ENCODE measurements at regions not wholly inside any gene's neighbourhood (a gene's known extent, or its start where the extent isn't known, plus 50 kb on each side); places are given as distances from the start of the nearest gene placed in this dataset.

- no peak for DNase-seq
Measured at GRCh38 chr14:59081720-59082119, 106.7 kb upstream of the DAAM1 start.

DNA sequence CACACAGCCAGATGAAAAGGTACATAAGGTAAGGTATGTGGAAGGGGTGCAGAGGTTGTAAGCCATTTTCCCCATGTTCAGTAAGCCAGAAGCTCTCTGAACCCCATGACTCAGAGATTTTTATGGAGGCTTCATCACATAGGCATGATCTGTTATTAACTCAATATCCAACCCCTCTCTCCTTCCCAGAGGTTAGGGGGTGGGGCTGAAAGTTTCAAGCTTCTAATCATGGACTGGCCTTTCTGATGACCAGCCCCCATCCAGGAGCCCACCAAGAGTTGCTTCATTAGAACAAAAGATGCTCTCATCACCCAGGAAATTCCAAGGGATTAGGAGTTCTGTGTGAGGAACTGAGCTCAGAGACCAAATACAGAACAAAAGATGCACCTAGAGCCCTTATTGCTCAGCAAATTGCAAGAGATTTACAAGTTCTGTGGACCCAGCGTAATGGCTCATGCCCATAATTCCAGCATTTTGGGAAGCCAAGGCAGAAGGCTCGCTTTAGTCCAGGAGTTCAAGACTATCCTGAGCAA lies 103.2 kb upstream of the DAAM1 start:
- no peak for DNase-seq

GRCh38 chr14:59086241-59086882 lies 102.1 kb upstream of the DAAM1 start:
- no peak for DNase-seq

GRCh38 chr14:59087240-59087639 lies 101.2 kb upstream of the DAAM1 start:
- no peak for DNase-seq

GRCh38 chr14:59087711-59088110 lies 100.8 kb upstream of the DAAM1 start:
- DNase-seq: no peak

- DNase-seq: no peak
Measured at GRCh38 chr14:59090572-59090971, 97.9 kb upstream of the DAAM1 start.

DNA sequence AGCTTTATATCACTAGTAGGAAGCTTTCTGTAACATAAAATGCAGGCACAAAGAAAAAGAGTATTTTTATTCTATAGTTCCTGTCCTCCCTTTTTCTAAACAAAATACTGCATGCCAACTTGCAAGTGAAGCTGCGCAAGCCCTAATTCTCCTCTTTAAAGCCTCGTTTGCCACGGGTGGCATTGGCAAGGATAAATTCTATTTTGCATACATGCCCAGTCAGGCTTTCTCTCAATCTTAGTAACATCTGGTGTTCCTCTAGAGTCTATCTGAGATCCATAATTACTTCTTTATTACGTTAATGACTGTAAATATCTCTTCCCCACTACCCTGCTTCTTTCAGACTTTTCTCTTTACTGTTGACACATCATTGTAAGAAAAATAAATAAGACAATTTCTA lies 97.1 kb upstream of the DAAM1 start:
- no peak for DNase-seq

DNA sequence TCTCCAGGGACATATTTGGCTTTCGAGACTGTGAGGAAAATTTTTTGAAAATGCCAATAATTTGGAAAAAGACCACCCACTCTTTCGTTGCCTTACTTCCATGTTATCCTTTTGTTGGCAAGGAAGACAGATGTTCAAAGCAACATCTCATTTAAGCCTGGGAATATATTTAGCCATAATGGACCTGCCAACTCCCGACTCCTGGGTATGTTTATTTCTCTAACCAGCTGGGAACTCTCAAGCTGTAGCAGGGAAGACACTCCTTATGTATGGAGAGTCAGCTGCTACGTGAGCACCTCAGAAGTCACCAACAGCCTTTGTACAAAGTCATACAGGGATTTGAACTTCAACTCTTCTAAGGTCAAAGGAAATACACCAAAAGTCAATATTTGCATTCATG lies 96.5 kb upstream of the DAAM1 start:
- DNase-seq: no peak

- DNase-seq: no peak
Measured at GRCh38 chr14:59093902-59094301, 94.6 kb upstream of the DAAM1 start.

DNA sequence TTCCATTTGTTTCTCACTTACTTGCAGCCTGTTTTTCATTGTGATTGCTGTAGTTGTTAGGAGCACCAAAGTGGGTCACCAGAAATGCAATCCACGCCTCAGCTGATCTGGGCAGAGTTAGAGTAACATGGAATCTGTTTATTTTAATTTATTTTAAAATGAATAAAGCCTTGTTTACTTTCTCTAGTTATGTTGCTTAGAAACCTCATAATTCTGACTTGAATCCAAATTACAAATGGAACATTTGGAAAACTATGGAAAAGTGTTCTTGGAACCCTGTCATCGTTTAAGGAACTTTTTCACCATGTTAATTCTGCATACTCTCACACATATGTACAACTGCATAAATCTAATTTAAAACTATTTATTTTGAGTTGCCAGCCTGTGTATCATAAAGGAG lies 92.2 kb upstream of the DAAM1 start:
- no peak for DNase-seq

DNA sequence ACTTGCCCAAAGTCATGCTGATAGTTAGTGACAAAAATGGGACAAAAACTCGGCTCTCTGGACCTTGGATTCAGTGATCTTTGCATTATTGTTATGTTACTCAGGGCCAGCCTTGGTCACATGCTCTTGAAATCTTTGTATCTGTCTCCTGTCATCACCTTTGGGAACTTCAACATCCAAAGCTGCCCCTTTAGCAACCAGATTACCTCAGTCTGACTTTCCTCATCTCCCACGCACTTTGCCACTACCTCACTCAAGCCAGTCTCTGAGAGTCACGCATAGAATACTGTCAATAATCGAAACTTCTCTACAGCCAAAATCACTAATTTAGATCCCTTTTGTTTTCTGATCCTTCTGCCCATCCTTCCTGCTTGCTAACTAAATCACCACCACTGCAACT lies 90.8 kb upstream of the DAAM1 start:
- no peak for DNase-seq

- no peak for DNase-seq
Measured at GRCh38 chr14:59098377-59098776, 90.1 kb upstream of the DAAM1 start.

DNA sequence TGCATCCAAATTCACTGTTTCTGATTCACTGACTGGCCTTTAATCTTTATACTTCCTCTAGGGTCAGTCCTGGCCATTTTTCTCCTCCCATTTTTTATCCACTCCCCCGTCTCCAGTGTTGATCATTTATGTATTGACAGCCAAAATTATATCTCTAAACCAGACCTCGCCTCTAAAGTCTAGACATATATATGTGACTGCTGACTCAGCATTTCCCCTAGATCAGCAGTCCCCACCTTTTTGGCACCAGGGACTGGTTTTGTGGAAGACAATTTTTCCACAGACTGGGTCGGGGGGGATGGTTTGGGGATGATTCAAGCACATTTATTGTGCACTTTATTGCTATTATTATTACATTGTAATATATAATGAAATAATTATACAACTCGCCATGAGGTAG lies 88.3 kb upstream of the DAAM1 start:
- DNase-seq: no peak

GRCh38 chr14:59101476-59101875 lies 87.0 kb upstream of the DAAM1 start:
- no peak for DNase-seq

- DNase-seq: no peak
Measured at GRCh38 chr14:59103396-59103795, 85.1 kb upstream of the DAAM1 start.

GRCh38 chr14:59107819-59108218 lies 80.6 kb upstream of the DAAM1 start:
- DNase-seq: no peak

GRCh38 chr14:59116984-59117415 lies 71.5 kb upstream of the DAAM1 start:
- no peak for DNase-seq

- DNase-seq: no peak
Measured at GRCh38 chr14:59117754-59118528, 70.5 kb upstream of the DAAM1 start.

- DNase-seq: no peak
Measured at GRCh38 chr14:59120921-59121320, 67.5 kb upstream of the DAAM1 start.

- DNase-seq: no peak
Measured at GRCh38 chr14:59123531-59123930, 64.9 kb upstream of the DAAM1 start.

- no peak for DNase-seq
Measured at GRCh38 chr14:59123975-59124374, 64.5 kb upstream of the DAAM1 start.

GRCh38 chr14:59125156-59125555 lies 63.3 kb upstream of the DAAM1 start:
- DNase-seq: no peak

DNA sequence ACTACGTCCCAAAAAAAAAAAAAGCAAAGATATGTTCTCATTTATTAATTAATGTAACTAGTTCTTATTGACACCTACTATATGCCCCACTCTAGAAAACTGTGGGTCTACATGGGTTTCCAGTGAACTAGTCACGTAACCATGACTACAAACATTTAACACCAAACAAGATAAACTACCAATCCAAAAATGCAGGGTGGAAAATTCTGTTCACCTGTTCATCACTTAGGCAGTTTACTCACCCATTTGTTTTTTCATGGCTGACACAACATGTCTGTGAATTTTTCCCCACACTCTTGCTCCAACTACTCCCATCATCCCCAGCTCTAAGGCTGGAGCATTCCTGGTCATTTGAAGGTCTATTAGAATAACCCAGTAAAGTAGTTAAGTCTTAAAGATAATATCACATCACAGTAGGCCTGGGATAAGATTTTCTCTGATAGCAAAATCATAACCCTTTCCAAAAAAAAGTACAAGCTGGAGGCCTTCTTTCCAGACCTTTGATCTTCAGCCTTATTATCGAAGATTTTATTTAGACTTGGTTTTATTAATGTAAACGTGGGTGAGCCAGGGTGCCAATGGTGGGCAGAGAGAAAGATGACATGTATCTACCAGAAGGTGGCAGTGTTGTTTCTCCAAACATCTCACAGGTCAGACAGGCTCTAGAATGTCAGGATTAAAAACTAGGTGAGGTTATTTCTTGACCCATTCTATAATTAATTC lies 61.6 kb upstream of the DAAM1 start:
- DNase-seq: peak; percentile 7

GRCh38 chr14:59127437-59127732 lies 61.1 kb upstream of the DAAM1 start:
- no peak for DNase-seq

Measured in stimulated activated CD4-positive, alpha-beta T cell treated with anti-CD3 and anti-CD28 coated beads, Interleukin-15, amount 100 ng/mL, for 24 hours (primary cell).